ENCODE measurements at regions not wholly inside any gene's neighbourhood (a gene's known extent, or its start where the extent isn't known, plus 50 kb on each side); places are given as distances from the start of the nearest gene placed in this dataset.

DNA sequence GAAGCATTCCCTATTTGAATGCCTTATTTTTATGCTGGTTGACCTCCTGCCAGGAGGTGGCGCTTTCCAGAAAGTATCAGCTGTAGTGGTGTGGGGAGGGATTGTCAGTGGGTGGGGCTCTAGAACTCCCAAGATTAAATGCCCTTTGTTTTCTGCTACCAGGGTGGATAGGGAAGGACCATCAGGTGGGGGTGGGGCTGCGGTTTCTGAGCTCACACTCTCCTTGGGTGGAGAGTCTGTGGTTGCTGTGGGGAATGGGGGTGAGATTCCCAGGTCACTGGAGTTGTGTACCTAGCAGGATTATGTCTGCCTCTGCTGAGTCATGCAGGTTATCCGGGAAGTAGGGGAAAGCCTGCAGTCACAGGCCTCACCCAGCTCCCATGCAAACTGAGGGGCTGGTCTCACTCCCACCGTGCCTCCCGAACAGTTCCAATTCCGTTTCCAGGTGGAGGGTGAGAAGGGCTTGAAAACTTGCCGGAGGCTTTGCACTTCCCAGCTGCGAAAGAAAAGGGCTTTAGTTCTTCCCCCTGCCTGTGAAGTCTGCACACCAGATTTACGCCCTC, 68.3 kb downstream of the ALG10B start:
- Histone ChIP-seq H3K27ac (ENCODE audit: low read depth, low read length) (no peak overlapping the region), H3K36me3 (ENCODE audit: control insufficient read depth, insufficient read depth, low read length) (no peaks in the 10 kb centered on the region), H3K9me3 (ENCODE audit: control insufficient read depth, insufficient read depth, low read length) (no peaks in the 10 kb centered on the region), H3K27me3 (ENCODE audit: control insufficient read depth, insufficient read depth, low read length) (no peaks in the 10 kb centered on the region), H3K4me3 (ENCODE audit: low read depth, low read length) (no peak overlapping the region), H3K4me1 (ENCODE audit: control insufficient read depth, insufficient read depth, low read length) (no peaks in the 10 kb centered on the region)
- no peak for DNase-seq (ENCODE audit: low read depth in 4 of 6, low spot score in 6 of 6)
- WGBS (ENCODE audit: insufficient coverage), result 96% methylated on average over 8 of the region's 9 CpGs

DNA sequence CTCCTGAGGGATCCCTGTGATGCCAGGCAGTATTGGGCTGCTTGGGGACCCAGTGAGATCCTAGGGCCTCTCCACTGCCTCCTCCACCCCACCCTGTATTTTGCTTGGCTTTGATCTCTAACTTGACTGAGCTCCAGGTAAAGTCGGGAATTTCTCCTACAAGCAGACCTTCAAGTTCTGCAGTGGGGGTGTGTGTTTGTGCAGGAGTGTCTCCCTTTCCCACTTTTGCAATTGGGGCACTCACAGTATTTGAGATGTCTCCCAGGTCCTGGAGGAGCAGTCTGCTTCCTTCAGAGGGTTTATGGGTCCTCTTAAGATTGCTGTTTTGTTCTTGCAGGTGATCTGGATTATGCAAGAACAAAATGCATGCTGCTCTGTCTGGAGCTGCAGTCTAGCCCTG, 68.9 kb downstream of the ALG10B start:
- no CpG with 5 or more reads among the region's 1 CpG for WGBS (ENCODE audit: insufficient coverage)
- no peak overlapping the region for H3K4me3 ChIP-seq (ENCODE audit: low read depth, low read length)
- H3K4me1 ChIP-seq (ENCODE audit: control insufficient read depth, insufficient read depth, low read length), result no peaks in the 10 kb centered on the region
- no peak overlapping the region for H3K27ac ChIP-seq (ENCODE audit: low read depth, low read length)
- H3K9me3 ChIP-seq (ENCODE audit: control insufficient read depth, insufficient read depth, low read length), result no peaks in the 10 kb centered on the region
- no peak for DNase-seq (ENCODE audit: low read depth in 4 of 6, low spot score in 6 of 6)
- H3K27me3 ChIP-seq (ENCODE audit: control insufficient read depth, insufficient read depth, low read length), result no peaks in the 10 kb centered on the region
- no peaks in the 10 kb centered on the region for H3K36me3 ChIP-seq (ENCODE audit: control insufficient read depth, insufficient read depth, low read length)

DNA sequence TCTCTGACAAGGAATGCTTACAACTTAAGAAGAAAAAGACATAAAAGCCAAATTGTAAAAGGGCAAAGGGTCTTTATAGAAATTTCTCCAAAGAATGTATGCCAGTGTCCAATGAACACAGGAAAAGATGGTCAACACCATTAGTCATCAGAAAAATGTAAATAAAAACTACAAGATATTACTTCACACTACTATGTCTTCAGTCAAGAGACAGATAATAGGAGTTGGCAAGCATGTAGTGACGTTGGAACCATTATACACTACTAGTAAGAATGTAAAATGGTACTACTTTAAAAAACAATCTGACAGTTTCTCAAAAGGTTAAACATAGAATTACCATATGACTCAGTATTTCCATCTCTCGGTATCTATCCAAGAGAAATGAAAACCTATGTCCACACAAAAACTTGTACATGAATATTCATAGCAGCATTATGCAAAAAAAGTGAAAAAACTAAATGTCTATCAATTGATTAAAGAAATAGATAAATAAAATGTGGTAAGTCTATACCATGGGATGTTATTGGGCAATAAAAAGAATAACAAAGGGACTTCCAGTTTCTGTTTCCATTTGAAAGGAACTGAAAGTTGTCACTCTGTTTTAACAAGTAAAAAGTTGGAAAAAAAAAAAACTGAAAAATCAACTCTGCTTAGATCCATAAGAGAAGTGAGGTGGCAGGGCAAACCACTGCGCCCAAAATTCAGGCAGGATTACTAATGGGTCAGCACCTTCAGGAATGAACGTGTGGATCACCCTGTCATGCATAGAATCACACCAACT, 69.8 kb downstream of the ALG10B start:
- Histone ChIP-seq H3K4me1 (ENCODE audit: control insufficient read depth, insufficient read depth, low read length) (no peaks in the 10 kb centered on the region), H3K27ac (ENCODE audit: low read depth, low read length) (no peak overlapping the region), H3K36me3 (ENCODE audit: control insufficient read depth, insufficient read depth, low read length) (no peaks in the 10 kb centered on the region), H3K4me3 (ENCODE audit: low read depth, low read length) (no peak overlapping the region), H3K9me3 (ENCODE audit: control insufficient read depth, insufficient read depth, low read length) (no peaks in the 10 kb centered on the region), H3K27me3 (ENCODE audit: control insufficient read depth, insufficient read depth, low read length) (no peaks in the 10 kb centered on the region)
- no peak for DNase-seq (ENCODE audit: low read depth in 4 of 6, low spot score in 6 of 6)
- WGBS (ENCODE audit: insufficient coverage), result 88% methylated on average over 1 of the region's 4 CpGs

DNA sequence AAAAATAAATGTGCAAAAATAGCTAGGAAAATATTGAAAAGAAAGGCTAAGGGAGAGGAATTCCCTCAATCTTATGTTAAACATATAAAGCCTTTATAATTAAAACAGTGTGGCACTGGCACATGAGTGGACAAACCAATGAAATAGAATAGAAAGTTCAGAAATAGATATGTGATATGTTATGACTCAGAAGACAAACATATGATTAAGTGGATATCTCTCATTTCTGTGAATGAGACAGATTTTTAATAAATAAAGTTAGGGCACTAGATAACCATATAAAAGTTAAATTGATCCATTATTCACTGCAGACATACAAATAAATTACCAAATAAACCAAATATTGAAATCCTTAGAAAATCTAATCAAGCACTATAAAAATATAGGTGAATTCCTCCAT, 73.0 kb downstream of the ALG10B start:
- Histone ChIP-seq H3K27ac (ENCODE audit: low read depth, low read length) (no peak overlapping the region), H3K4me1 (ENCODE audit: control insufficient read depth, insufficient read depth, low read length) (no peaks in the 10 kb centered on the region), H3K4me3 (ENCODE audit: low read depth, low read length) (no peak overlapping the region)

DNA sequence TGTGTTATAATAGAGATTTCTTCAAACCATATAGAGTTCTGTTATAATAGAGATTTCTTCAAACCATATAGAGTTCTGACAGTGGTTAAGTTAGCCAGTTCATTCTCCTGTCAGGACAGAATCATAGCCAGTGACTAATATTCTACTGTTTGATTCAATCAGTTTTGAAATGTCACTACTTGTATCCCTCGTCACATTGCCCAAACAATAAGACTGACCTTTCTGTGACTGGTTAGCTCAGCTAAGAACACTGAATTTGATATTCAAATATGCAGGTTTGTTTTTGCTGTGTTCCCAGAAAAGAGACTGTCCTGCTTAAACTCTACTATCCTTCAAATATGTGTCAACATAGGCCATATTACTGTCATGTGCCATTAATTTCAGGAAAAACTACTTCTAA, 74.4 kb downstream of the ALG10B start:
- DNase-seq (ENCODE audit: low read depth in 4 of 6, low spot score in 6 of 6), result no peak
- no peaks in the 10 kb centered on the region for H3K4me1 ChIP-seq (ENCODE audit: control insufficient read depth, insufficient read depth, low read length)
- no peaks in the 10 kb centered on the region for H3K27me3 ChIP-seq (ENCODE audit: control insufficient read depth, insufficient read depth, low read length)
- no peak overlapping the region for H3K27ac ChIP-seq (ENCODE audit: low read depth, low read length)
- no CpG with 5 or more reads among the region's 1 CpG for WGBS (ENCODE audit: insufficient coverage)
- H3K9me3 ChIP-seq (ENCODE audit: control insufficient read depth, insufficient read depth, low read length), result no peaks in the 10 kb centered on the region
- H3K36me3 ChIP-seq (ENCODE audit: control insufficient read depth, insufficient read depth, low read length), result no peaks in the 10 kb centered on the region
- no peak overlapping the region for H3K4me3 ChIP-seq (ENCODE audit: low read depth, low read length)

More for the DNA sequence above, 73.0 kb downstream of the ALG10B start:
- DNase-seq (ENCODE audit: low read depth in 4 of 6, low spot score in 6 of 6), result no peak
- Histone ChIP-seq H3K9me3 (ENCODE audit: control insufficient read depth, insufficient read depth, low read length) (no peaks in the 10 kb centered on the region), H3K36me3 (ENCODE audit: control insufficient read depth, insufficient read depth, low read length) (no peaks in the 10 kb centered on the region), H3K27me3 (ENCODE audit: control insufficient read depth, insufficient read depth, low read length) (no peaks in the 10 kb centered on the region)

DNA sequence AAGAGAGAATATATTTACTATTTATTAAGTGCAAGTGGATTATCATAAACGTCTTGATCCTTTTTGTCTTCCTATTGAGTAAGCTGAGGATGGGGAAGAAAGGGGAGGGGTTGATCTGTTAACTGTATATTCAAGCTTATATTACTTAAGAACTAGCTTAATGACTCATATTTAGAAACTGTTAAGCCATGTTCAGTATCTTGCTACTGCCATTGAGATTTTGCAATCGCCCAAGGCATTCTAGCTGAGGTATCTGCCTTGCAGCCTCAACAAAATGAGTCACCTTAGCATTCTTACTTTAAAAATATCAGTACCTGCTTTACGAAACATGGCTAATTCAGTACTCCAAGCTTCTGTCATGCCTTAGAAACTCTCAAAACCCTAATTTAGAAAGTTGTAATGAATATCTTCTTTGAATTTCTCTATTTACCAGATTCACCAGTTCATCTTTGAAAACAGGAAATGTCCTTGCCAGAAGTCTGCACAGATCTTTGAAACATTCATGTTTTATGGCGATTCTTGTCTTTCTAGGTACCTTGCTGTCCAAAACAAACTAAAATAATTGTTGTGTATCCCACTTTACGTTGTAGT, 76.1 kb downstream of the ALG10B start:
- H3K27me3 ChIP-seq (ENCODE audit: control insufficient read depth, insufficient read depth, low read length), result no peaks in the 10 kb centered on the region
- H3K27ac ChIP-seq (ENCODE audit: low read depth, low read length), result no peak overlapping the region
- H3K36me3 ChIP-seq (ENCODE audit: control insufficient read depth, insufficient read depth, low read length), result no peaks in the 10 kb centered on the region
- DNase-seq (ENCODE audit: low read depth in 4 of 6, low spot score in 6 of 6), result no peak
- H3K9me3 ChIP-seq (ENCODE audit: control insufficient read depth, insufficient read depth, low read length), result peaks cover 1% of the 10 kb centered on the region
- WGBS (ENCODE audit: insufficient coverage), result 82% methylated on average over 1 of the region's 5 CpGs
- H3K4me3 ChIP-seq (ENCODE audit: low read depth, low read length), result no peak overlapping the region
- H3K4me1 ChIP-seq (ENCODE audit: control insufficient read depth, insufficient read depth, low read length), result no peaks in the 10 kb centered on the region

DNA sequence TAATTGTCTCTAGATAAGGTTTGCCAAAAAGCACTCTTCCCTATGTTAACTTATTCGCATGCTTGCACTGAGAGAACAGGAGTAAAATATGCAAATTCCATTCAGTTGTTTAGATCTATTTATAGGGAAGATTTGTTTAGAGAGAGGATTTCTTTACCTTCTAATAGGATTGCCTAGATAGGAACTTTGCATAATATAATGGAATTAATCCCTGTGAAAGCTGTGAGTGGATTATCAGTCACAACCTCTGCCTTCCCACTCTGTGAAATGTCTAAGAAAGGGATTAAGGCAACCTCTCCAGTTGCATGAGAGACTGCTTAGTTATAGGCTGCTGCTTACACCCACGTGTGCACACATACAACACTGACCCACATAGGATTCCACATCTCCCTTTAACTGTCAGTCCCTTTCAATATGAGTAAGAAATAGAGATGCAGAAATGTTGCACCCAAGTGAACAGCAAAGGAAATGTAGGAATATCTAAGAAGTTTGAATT, 83.2 kb downstream of the ALG10B start:
- no peak overlapping the region for H3K27ac ChIP-seq (ENCODE audit: low read depth, low read length)
- no peak overlapping the region for H3K4me3 ChIP-seq (ENCODE audit: low read depth, low read length)
- no peaks in the 10 kb centered on the region for H3K36me3 ChIP-seq (ENCODE audit: control insufficient read depth, insufficient read depth, low read length)
- no peak for DNase-seq (ENCODE audit: low read depth in 4 of 6, low spot score in 6 of 6)
- no peaks in the 10 kb centered on the region for H3K27me3 ChIP-seq (ENCODE audit: control insufficient read depth, insufficient read depth, low read length)
- H3K9me3 ChIP-seq (ENCODE audit: control insufficient read depth, insufficient read depth, low read length), result peaks cover 1% of the 10 kb centered on the region
- H3K4me1 ChIP-seq (ENCODE audit: control insufficient read depth, insufficient read depth, low read length), result no peaks in the 10 kb centered on the region
- WGBS (ENCODE audit: insufficient coverage), result no CpG with 5 or more reads among the region's 2 CpGs

DNA sequence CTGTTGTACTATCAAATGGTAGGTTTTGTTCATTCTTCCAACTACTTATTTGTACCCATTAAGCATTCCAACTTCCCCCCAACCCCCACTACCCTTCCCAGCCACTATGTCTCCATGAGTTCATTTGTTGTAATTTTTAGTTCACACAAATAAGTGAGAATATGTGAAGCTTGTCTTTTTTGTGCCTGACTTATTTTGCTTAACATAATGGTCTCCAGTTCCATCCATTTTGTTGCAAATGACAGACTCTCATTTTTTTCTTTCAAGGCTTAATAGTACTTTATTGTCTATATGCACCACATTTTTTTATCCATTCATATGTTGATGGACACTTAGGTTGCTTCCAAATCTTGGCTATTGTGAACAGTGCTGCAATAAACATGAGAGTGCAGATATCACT, 86.2 kb downstream of the ALG10B start:
- H3K9me3 ChIP-seq (ENCODE audit: control insufficient read depth, insufficient read depth, low read length), result peaks cover 1% of the 10 kb centered on the region
- DNase-seq (ENCODE audit: low read depth in 4 of 6, low spot score in 6 of 6), result no peak
- no peaks in the 10 kb centered on the region for H3K27me3 ChIP-seq (ENCODE audit: control insufficient read depth, insufficient read depth, low read length)
- no peak overlapping the region for H3K4me3 ChIP-seq (ENCODE audit: low read depth, low read length)
- H3K27ac ChIP-seq (ENCODE audit: low read depth, low read length), result no peak overlapping the region
- no peaks in the 10 kb centered on the region for H3K36me3 ChIP-seq (ENCODE audit: control insufficient read depth, insufficient read depth, low read length)
- H3K4me1 ChIP-seq (ENCODE audit: control insufficient read depth, insufficient read depth, low read length), result no peaks in the 10 kb centered on the region

DNA sequence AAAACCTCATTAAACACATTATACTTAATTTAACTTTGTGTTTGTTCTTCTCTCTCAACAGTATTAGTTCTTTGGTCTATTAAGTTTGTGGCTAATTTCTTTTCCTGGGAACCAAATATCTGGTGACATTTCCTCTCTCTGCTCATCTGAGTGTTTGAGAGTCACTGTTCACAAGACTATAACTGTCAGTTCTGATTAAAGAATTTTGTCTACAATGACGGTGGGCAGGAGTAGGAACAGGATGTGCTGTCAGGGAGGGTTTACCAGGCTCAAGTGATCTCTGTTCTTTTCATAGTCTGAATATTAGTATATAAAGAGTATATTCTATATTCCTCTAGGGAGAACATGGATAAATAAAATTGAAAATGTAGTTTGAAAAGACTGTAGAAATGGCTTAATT, 92.9 kb downstream of the ALG10B start:
- no peak overlapping the region for H3K4me3 ChIP-seq (ENCODE audit: low read depth, low read length)
- H3K27me3 ChIP-seq (ENCODE audit: control insufficient read depth, insufficient read depth, low read length), result no peaks in the 10 kb centered on the region
- no peak overlapping the region for H3K27ac ChIP-seq (ENCODE audit: low read depth, low read length)
- peaks cover 1% of the 10 kb centered on the region for H3K9me3 ChIP-seq (ENCODE audit: control insufficient read depth, insufficient read depth, low read length)
- WGBS (ENCODE audit: insufficient coverage), result no CpG with 5 or more reads among the region's 1 CpG
- no peaks in the 10 kb centered on the region for H3K4me1 ChIP-seq (ENCODE audit: control insufficient read depth, insufficient read depth, low read length)
- DNase-seq (ENCODE audit: low read depth in 4 of 6, low spot score in 6 of 6), result peak in 1 of 6 donors; percentile 13
- H3K36me3 ChIP-seq (ENCODE audit: control insufficient read depth, insufficient read depth, low read length), result no peaks in the 10 kb centered on the region

DNA sequence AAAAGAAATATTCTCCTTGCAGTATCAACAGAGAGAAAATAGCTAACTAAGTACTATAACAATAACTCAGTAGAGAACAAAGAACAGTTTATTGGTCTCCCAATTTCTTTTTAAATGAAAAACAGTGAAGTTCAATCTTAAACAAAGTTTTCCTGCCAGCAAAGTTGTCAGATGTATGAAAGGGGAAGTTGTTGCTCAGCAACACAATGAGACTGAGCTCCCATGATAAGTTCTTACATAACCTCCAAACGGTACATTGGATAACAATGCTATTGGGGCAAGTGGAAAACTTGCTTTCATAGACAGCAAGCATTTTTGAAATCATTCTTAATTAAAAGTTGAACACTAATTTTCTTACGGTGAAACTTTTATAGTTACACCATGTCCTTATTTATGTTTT, 94.9 kb downstream of the ALG10B start:
- Histone ChIP-seq H3K9me3 (ENCODE audit: control insufficient read depth, insufficient read depth, low read length) (no peaks in the 10 kb centered on the region), H3K27me3 (ENCODE audit: control insufficient read depth, insufficient read depth, low read length) (no peaks in the 10 kb centered on the region), H3K4me3 (ENCODE audit: low read depth, low read length) (no peak overlapping the region), H3K36me3 (ENCODE audit: control insufficient read depth, insufficient read depth, low read length) (no peaks in the 10 kb centered on the region), H3K4me1 (ENCODE audit: control insufficient read depth, insufficient read depth, low read length) (no peaks in the 10 kb centered on the region), H3K27ac (ENCODE audit: low read depth, low read length) (no peak overlapping the region)
- WGBS (ENCODE audit: insufficient coverage), result no CpG with 5 or more reads among the region's 2 CpGs
- DNase-seq (ENCODE audit: low read depth in 4 of 6, low spot score in 6 of 6), result no peak

Data from spinal cord (tissue), 9 donors.